H1 (cell line): ENCODE measurements at regions not wholly inside any gene's neighbourhood (a gene's known extent, or its start where the extent isn't known, plus 50 kb on each side); places are given as distances from the start of the nearest gene placed in this dataset.
"Not testable (repeated sequence)": the region's sequence is repeated elsewhere in the genome, so short reads cannot be mapped to it uniquely, and the experiment has no call there.

Source experiments
- CTCF ChIA-PET: fragments of 300-600 bp; sonication (Branson Sonifier 250); formaldehyde crosslinking; loops from one replicate; lab custom pipeline; 2021; ENCODE audit not compliant: partially characterized antibody; lab: Charles Lee
- POLR2A ChIA-PET: fragments of 300-600 bp; sonication (Branson Sonifier 250); formaldehyde crosslinking; loops from one replicate; lab custom pipeline; 2021; ENCODE audit warnings: inconsistent platforms; ENCODE audit not compliant: partially characterized antibody; lab: Charles Lee
- DNase-seq, 2 experiments: peaks; one replicate each; pipeline versions ENCODE4 v3.0.0 to v3.0.0-alpha.2; 2010 to 2022; ENCODE audit warnings: low spot score in 2 of 2, low read depth in 1 of 2, mixed read lengths in 1 of 2
- FAIRE-seq: peaks from 2 replicates; lab custom pipeline; 2011; peaks lifted over from hg19 to GRCh38; lab: Jason Lieb, UNC
- H2AFZ ChIP-seq: 2 replicates; pipeline ENCODE4 v1.8.1; 2012; ENCODE audit warnings: low read length, inconsistent platforms
- H2AK5ac ChIP-seq: 2 replicates; pipeline ENCODE4 v1.6.1; 2013; ENCODE audit warnings: low read depth, low read length
- H2BK120ac ChIP-seq: replicated peaks from 2 replicates; pipeline ENCODE3; 2013; ENCODE audit warnings: low read depth, low read length, inconsistent platforms
- H2BK12ac ChIP-seq: 2 replicates; pipeline ENCODE4 v1.6.1; 2013; ENCODE audit warnings: low read depth, low read length
- H2BK15ac ChIP-seq: 2 replicates; pipeline ENCODE4 v1.6.1; 2013; ENCODE audit warnings: low read length
- H2BK20ac ChIP-seq: 2 replicates; pipeline ENCODE4 v1.6.1; 2013; ENCODE audit warnings: low read length
- H2BK5ac ChIP-seq: 2 replicates; pipeline ENCODE4 v1.6.1; 2013; ENCODE audit warnings: low read depth, low read length
- H3K14ac ChIP-seq: 2 replicates; pipeline ENCODE4 v1.6.1; 2013; ENCODE audit warnings: inconsistent platforms; ENCODE audit not compliant: insufficient read length
- H3K18ac ChIP-seq: 2 replicates; pipeline ENCODE4 v1.6.1; 2013; ENCODE audit warnings: low read length; ENCODE audit errors: extremely low read depth
- H3K23ac ChIP-seq: 2 replicates; pipeline ENCODE4 v1.6.1; 2013; ENCODE audit warnings: inconsistent platforms; ENCODE audit not compliant: insufficient read length
- H3K23me2 ChIP-seq: 2 replicates; pipeline ENCODE4 v1.6.1; 2013; ENCODE audit warnings: low read depth, low read length
- H3K27ac ChIP-seq: 2 replicates; pipeline ENCODE4 v1.6.1; 2011; ENCODE audit warnings: low read depth, low read length, inconsistent platforms
- H3K27me3 ChIP-seq, 4 experiments: replicated peaks in 1 of 4; 1 replicate in 1 of 4; 2 replicates in 3 of 4; pipeline versions ENCODE4 v1.6.1 to v1.8.1; 2011 to 2013; ENCODE audit warnings: low read length in 3 of 4, mild to moderate bottlenecking in 3 of 4, inconsistent platforms in 2 of 4, mixed read lengths in 2 of 4, moderate library complexity in 1 of 4; ENCODE audit not compliant: control insufficient read depth in 3 of 4, insufficient read depth in 3 of 4; ENCODE audit errors: extremely low read depth in 1 of 4
- H3K36me3 ChIP-seq, 4 experiments: 2 replicates each; pipeline versions ENCODE4 v1.6.1 to v1.8.1; 2011 to 2013; ENCODE audit warnings: mild to moderate bottlenecking in 4 of 4, low read length in 3 of 4, moderate library complexity in 2 of 4, control low read depth in 1 of 4, inconsistent platforms in 1 of 4; ENCODE audit not compliant: insufficient read depth in 4 of 4, control insufficient read depth in 2 of 4
- H3K4ac ChIP-seq: replicated peaks from 2 replicates; pipeline ENCODE3; 2013; ENCODE audit warnings: low read length, low read depth, mixed read lengths, inconsistent platforms; ENCODE audit not compliant: insufficient read length
- H3K4me1 ChIP-seq, 4 experiments: replicated peaks in 1 of 4; 1 replicate in 1 of 4; 2 replicates in 3 of 4; pipeline versions ENCODE4 v1.6.1 to v1.8.1; 2011 to 2013; ENCODE audit warnings: low read length in 3 of 4, inconsistent platforms in 2 of 4, mixed read lengths in 1 of 4; ENCODE audit not compliant: insufficient read depth in 4 of 4, control insufficient read depth in 3 of 4
- H3K4me2 ChIP-seq, 2 experiments: 2 replicates each; pipeline versions ENCODE4 v1.6.1 to v1.8.1; 2011 to 2013; ENCODE audit warnings: low read depth in 2 of 2, low read length in 2 of 2, control low read depth in 1 of 2, inconsistent platforms in 1 of 2, mild to moderate bottlenecking in 1 of 2; ENCODE audit not compliant: insufficient read depth in 1 of 2
- H3K4me3 ChIP-seq, 4 experiments: fragments of 200-600, 300-600 bp in 1 of 4; sonication (generic), shearing (Covaris generic), sonication (Bioruptor Twin) in 1 of 4; 2 replicates each; pipeline versions ENCODE4 v1.5.1 to v1.8.1; 2011 to 2016; ENCODE audit warnings: low read length in 4 of 4, low read depth in 3 of 4, control low read depth in 2 of 4, inconsistent platforms in 2 of 4, mild to moderate bottlenecking in 2 of 4, mixed read lengths in 1 of 4, moderate library complexity in 1 of 4; ENCODE audit not compliant: insufficient read depth in 2 of 4; ENCODE audit errors: extremely low read depth in 1 of 4
- H3K56ac ChIP-seq: replicated peaks from 2 replicates; pipeline ENCODE3; 2013; ENCODE audit warnings: low read depth, mild to moderate bottlenecking, mixed read lengths, low read length, inconsistent platforms; ENCODE audit not compliant: insufficient read length
- H3K79me1 ChIP-seq: 2 replicates; pipeline ENCODE4 v1.6.1; 2013; ENCODE audit warnings: low read depth, low read length, control low read depth
- H3K79me2 ChIP-seq, 2 experiments: 2 replicates each; pipeline versions ENCODE4 v1.6.1 to v1.8.1; 2012 to 2013; ENCODE audit warnings: low read length in 2 of 2, mild to moderate bottlenecking in 2 of 2, inconsistent platforms in 1 of 2; ENCODE audit not compliant: insufficient read depth in 2 of 2, control insufficient read depth in 1 of 2
- H3K9ac ChIP-seq, 4 experiments: replicated peaks in 1 of 4; 1 replicate in 1 of 4; 2 replicates in 3 of 4; pipeline versions ENCODE4 v1.6.1 to v1.8.1; 2011 to 2013; ENCODE audit warnings: low read depth in 3 of 4, low read length in 3 of 4, control low read depth in 2 of 4, mild to moderate bottlenecking in 2 of 4, moderate library complexity in 2 of 4, inconsistent platforms in 1 of 4; ENCODE audit errors: extremely low read depth in 1 of 4
- H3K9me3 ChIP-seq, 2 experiments: 2 replicates each; pipeline versions ENCODE4 v1.6.1 to v1.8.1; 2012 to 2013; ENCODE audit warnings: mild to moderate bottlenecking in 2 of 2, moderate library complexity in 2 of 2, control low read depth in 1 of 2, inconsistent platforms in 1 of 2, low read depth in 1 of 2, low read length in 1 of 2, mixed read lengths in 1 of 2; ENCODE audit not compliant: insufficient read depth in 2 of 2
- H4K20me1 ChIP-seq, 2 experiments: replicated peaks in 1 of 2; 2 replicates each; pipeline versions ENCODE3 to v1.8.1; 2011 to 2013; ENCODE audit warnings: inconsistent platforms in 2 of 2, low read length in 2 of 2, mild to moderate bottlenecking in 1 of 2; ENCODE audit not compliant: insufficient read depth in 2 of 2, control insufficient read depth in 1 of 2
- H4K5ac ChIP-seq: 2 replicates; pipeline ENCODE4 v1.6.1; 2013; ENCODE audit warnings: low read length, low read depth, mixed read lengths, inconsistent platforms; ENCODE audit not compliant: insufficient read length
- H4K8ac ChIP-seq: 2 replicates; pipeline ENCODE4 v1.8.0; 2013; ENCODE audit warnings: mild to moderate bottlenecking, moderate library complexity, low read length, inconsistent platforms; ENCODE audit not compliant: insufficient read depth; ENCODE audit errors: extremely low read depth
- H4K91ac ChIP-seq: replicated peaks from 2 replicates; pipeline ENCODE3; 2013; ENCODE audit warnings: low read length, mixed read lengths, inconsistent platforms; ENCODE audit not compliant: insufficient read length
- EP300 ChIP-seq, 2 experiments: IDR thresholded peaks; 1 replicate in 1 of 2; 2 replicates in 1 of 2; pipeline ENCODE4 v1.6.1; 2011 to 2012; ENCODE audit warnings: low read depth in 2 of 2, low read length in 2 of 2, mild to moderate bottlenecking in 2 of 2, borderline replicate concordance in 1 of 2, inconsistent platforms in 1 of 2, moderate library complexity in 1 of 2
- KDM1A ChIP-seq: fragments of 200-600, 300-600 bp; sonication (generic); IDR thresholded peaks from 2 replicates; pipeline ENCODE4 v1.7.1; 2016; ENCODE audit warnings: mild to moderate bottlenecking, low read length, borderline replicate concordance
- RNF2 ChIP-seq: fragments of 200-900, 300-1000 bp; sonication (generic); IDR thresholded peaks from 2 replicates; pipeline ENCODE4 v1.7.1; 2016; ENCODE audit warnings: borderline replicate concordance, low read depth, mild to moderate bottlenecking, antibody characterized with exemption, low read length; ENCODE audit not compliant: poor library complexity, severe bottlenecking; ENCODE audit errors: missing control alignments
- TAF7 ChIP-seq: optimal IDR thresholded peaks from 2 replicates; pipeline ENCODE3; 2011; ENCODE audit warnings: low read depth, mild to moderate bottlenecking, inconsistent platforms, low read length, moderate library complexity, borderline replicate concordance
- YY1 ChIP-seq: IDR thresholded peaks from 2 replicates; pipeline ENCODE4 v1.6.1; 2011; ENCODE audit warnings: low read depth, mild to moderate bottlenecking, low read length
- WGBS, 2 experiments: shearing (Covaris generic) in 1 of 2; methylation state at CpG; one replicate each; pipeline versions ENCODE4 v1.1.6 to v1.1.7; 2013 to 2015; ENCODE audit warnings: low lambda C conversion rate in 2 of 2, mixed read lengths in 2 of 2, inconsistent platforms in 1 of 2, low coverage in 1 of 2, missing lambda C conversion rate in 1 of 2; ENCODE audit not compliant: insufficient replicate concordance in 2 of 2, insufficient coverage in 1 of 2, insufficient read length in 1 of 2; ENCODE audit errors: extremely low coverage in 1 of 2, missing lambda C conversion rate in 1 of 2; 5-methylcytosine and 5-hydroxymethylcytosine counted together

GRCh38 chr2:43067254-43068040 lies 159.0 kb downstream of the ZFP36L2 start (continued):
- TF ChIP-seq EP300 (IDR thresholded peaks at IDR 0.05; ENCODE audit: borderline replicate concordance in 1 of 2, low read depth in 2 of 2, low read length in 2 of 2) (no peak), TAF7 (no peak), YY1 (no peak), KDM1A (no peak), RNF2 (no peak)

- H3K23me2 ChIP-seq, H3K4me2 ChIP-seq, H4K5ac ChIP-seq, H3K79me2 ChIP-seq, H2BK15ac ChIP-seq, H3K18ac ChIP-seq, H3K14ac ChIP-seq, H3K4ac ChIP-seq, H3K27ac ChIP-seq, H2BK20ac ChIP-seq, H3K4me3 ChIP-seq, H3K9ac ChIP-seq, DNase-seq, H2BK12ac ChIP-seq, H2BK120ac ChIP-seq, H3K79me1 ChIP-seq, H4K20me1 ChIP-seq, H3K23ac ChIP-seq, H2BK5ac ChIP-seq, H3K56ac ChIP-seq, H4K8ac ChIP-seq, H4K91ac ChIP-seq, FAIRE-seq, H3K9me3 ChIP-seq, H2AK5ac ChIP-seq, H2AFZ ChIP-seq, H3K36me3 ChIP-seq: not testable (repeated sequence)
- Histone ChIP-seq H3K27me3 (peaks cover 0 to 11% (median 3%) of the 10 kb centered on the region in 4 experiments; a peak in 3 of 7 replicates), H3K4me1 (peaks cover 0 to 12% (median 3%) of the 10 kb centered on the region in 4 experiments; a peak in 3 of 7 replicates)
- ChIA-PET POLR2A (interaction anchor here (1.1 kb wide), 1 partner anchor 243 kb away, joined by 3 read pairs; no protein-coding TSS in a partner anchor), CTCF (interaction anchor here (0.5 to 1.3 kb wide), 6 partner anchors 14 to 414 kb away, joined by 3 to 4 read pairs (median 3); no protein-coding TSS in a partner anchor)
- 92% methylated on average over 14 of the region's 20 CpGs; no CpG with 5 or more reads in 1 of the 2 experiments for WGBS, 2 experiments
Observed at GRCh38 chr2:43066541-43067253, 159.7 kb downstream of the ZFP36L2 start.
